GM19238 (cell line): ENCODE measurements at regions not wholly inside any gene's neighbourhood (a gene's known extent, or its start where the extent isn't known, plus 50 kb on each side); places are given as distances from the start of the nearest gene placed in this dataset.

ENCODE experiments used
- DNase-seq: peaks from one replicate; pipeline ENCODE4 v3.0.0; 2011; ENCODE audit warnings: low spot score; ENCODE audit not compliant: insufficient read length

DNA sequence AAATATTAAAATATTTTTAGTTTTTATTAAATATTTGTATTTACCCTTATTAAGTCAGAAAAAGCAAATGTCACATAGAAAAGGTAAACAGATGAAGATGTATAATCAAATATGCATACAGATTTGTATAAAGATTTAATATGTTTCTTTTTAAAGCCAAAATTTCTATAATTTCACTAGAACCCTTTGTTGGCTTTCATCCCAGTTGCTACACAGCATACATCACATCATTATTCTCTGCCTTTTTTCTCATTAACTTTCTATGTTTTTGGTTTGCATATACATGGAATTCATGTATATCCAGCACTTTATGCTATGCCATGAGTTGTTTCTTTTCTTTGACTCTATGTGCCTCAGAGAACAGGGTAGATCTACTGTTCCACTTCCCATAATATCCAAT, 957.9 kb upstream of the ADGRL2 start:
- DNase-seq, result no peak

DNA sequence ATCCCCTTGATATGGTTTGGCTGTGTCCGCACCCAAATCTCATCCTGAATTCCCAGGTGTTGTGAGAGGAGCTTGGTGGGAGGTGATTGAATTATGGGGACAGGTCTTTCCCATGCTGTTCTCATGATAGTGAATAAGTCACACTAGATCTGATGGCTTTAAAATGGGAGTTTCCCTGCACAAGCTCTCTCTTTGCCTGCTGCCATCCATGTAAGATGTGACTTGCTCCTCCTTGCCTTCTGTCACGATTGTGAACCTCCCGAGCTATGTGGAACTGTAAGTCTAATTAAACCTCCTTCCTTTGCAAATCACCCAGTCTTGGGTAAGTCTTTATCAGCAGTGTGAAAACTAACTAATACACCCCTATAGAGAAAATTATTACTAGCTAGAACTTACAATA, 959.5 kb upstream of the ADGRL2 start:
- no peak for DNase-seq

DNA sequence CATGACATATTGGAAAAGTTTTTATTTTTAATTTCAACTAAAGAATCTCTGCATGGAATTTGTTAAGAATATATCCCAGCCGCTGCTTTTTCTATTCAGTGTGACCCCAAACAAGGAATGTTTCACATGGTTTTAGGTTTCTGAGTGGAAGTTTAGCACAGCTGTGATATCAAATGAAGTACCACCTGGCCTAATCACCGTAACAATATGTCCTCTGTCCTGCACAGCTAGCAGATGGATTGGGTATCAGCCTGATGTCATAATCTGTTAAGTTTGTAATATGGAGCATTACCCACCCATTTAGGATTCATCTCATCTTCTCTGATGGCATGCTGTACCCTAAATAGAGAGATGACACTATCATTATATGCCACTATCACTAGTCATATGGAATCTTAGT, 963.7 kb upstream of the ADGRL2 start:
- no peak for DNase-seq

DNA sequence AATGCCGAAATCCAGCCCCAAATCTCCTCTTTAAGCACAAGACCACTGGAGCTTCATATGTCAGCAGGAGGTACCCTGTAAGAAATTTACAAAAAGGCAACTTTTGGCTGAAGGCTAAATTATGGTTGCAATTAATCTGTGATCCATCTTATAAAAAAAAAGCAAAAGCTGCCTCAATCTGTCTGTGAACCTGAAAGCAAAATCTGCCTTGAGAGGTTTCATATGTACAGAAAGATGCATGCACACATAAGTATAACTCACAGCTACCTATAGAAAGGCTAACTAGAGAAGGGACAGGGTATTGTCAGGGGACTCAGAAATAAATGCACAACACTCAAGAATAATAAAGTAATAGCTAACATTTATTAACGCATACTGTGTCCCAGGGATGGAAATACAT, 964.2 kb upstream of the ADGRL2 start:
- DNase-seq, result no peak

DNA sequence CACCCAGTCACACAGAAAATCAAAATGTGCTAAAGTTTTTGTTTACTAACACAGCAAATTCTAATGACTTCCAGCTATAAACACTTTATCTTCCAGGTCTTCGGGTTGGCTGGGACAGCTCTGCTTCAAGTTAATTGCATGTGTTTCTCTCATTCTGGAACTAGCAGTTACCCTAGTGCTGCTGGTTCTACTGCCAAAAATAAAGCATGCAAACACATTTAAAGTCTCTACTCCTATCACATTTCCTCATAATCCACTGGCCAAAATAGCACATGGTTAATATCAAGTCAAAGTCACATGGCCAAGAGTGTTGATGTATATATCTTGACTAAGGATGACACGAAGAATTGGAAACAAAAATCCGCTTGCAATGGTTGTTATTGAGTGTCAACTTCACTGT, 973.1 kb upstream of the ADGRL2 start:
- DNase-seq, result no peak

DNA sequence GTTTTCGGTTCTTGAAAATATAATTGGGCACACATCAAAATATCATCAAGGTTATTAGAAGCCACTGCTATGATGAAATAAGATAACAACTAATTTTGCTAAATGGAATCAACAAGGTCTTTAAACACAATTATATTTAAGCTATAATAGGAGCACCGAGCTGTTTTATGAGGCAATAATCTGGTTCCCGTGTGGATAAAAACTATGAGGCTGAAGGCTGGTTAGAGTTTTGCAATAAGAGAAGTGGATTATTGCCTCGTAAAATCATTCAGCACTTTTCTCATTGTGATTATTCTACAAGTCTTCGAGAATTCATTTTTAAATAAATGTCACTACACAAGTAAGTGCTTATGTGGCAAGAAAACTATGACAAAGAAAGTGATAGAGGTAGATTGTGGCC, 975.7 kb upstream of the ADGRL2 start:
- DNase-seq, result no peak

DNA sequence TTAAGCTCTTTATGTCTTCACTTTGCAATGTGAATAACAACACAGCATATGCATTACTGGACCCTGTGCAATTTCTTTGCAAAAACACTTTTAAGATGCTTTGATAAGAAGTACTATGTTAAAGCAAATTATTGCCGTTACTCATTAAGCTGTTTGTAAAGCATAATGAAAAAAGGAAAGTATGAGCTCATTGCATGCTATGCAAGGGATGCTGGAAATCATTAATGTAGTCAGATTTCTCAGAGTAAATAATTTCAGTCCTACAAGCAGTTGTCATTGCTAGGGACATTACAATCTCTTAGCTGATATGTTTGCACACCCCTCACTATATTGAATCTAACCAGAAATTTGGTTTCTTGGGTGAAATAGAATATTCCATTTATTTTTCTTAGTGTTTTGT, 982.5 kb upstream of the ADGRL2 start:
- DNase-seq, result no peak

DNA sequence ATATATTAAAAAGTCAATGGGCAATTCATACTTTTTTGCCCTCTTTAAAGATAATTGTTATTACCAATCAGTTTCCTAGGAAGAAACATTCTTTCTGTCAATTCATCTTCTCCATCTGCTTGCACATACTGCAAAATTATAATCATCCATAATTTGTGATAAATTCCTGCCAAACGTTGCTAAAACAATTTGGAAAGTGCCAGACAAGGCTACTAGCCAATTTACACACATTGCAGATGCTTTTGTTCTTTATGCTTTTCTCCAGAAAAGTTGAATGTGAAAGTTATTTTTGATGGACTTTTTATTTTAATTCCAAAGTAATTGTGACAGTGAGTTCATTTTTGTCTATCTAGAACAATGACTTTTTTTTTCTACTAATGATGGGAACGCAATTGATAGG, 992.8 kb upstream of the ADGRL2 start:
- no peak for DNase-seq

DNA sequence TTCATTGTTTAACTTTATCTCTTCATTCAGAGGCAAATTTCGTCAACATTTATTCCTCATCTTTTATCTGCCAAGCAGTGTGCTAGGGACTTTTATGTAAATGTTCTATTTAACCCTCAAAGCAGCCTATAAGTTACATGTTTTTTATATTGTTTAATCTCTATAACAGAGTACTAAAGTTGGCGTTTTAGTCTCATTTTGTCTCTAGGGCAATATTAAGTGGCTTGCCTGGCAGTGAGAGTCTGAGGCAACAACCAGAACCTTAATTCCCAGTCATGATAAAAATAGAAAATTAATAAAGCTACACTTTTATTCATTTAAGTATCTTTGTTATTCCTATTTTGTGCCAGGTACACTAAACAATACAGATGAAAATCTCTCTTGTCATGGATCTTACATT, 994.3 kb upstream of the ADGRL2 start:
- no peak for DNase-seq

DNA sequence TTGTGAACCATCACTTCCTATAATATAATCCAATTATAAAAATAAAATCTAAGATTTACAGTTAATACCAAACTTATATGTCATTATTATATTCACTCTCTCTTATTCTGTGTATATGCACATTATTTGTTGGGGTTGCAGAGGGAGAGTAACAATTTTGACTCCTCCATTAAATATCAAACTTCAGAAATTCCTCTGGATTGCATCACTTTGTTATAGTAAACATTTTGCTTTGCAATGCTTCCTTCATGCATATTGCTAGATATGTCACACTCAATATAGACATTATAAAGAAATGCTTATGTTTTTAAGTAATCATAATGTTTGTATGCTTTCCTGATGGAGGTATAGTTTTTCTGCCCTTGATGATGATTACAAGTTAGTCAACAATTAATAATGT, 999.0 kb upstream of the ADGRL2 start:
- DNase-seq, result no peak

DNA sequence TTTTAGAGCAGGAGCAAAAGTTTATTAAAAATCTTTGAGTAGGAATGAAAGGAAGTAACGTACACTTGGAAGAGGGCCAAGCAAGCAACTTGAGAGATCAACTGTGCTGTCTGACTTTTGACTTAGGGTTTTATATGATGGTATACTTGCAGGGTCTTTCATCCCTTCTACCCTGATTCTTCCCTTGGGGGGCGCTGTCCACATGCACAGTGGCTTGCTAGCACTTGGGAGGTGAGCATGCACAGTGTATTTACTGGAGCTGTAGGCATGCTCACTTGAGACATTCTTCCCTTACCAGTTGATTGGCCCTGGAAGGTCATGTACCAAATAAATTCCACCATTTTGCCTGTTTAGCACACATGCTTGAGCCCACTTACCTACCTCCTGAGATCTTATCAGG, 1001.3 kb upstream of the ADGRL2 start:
- no peak for DNase-seq

DNA sequence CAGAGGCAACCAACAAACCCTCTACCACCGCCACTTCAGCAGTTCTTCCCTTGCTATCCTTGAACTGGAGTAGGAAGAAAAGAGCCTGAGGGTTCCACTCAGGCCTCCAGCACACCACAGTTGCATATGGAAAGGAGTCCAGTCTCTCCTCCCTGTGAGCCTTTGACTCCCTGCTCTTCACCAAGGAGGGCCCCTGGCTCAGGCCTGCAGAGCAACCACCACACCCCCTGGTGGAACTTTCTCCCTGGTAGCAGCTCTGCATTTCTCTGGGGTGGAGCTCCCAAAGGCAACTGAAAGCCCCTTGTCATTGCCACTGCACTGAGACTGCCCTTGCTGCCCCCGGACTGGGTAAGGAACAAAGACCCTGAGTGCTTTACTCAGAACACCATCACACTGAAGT, 1021.5 kb upstream of the ADGRL2 start:
- DNase-seq, result no peak

DNA sequence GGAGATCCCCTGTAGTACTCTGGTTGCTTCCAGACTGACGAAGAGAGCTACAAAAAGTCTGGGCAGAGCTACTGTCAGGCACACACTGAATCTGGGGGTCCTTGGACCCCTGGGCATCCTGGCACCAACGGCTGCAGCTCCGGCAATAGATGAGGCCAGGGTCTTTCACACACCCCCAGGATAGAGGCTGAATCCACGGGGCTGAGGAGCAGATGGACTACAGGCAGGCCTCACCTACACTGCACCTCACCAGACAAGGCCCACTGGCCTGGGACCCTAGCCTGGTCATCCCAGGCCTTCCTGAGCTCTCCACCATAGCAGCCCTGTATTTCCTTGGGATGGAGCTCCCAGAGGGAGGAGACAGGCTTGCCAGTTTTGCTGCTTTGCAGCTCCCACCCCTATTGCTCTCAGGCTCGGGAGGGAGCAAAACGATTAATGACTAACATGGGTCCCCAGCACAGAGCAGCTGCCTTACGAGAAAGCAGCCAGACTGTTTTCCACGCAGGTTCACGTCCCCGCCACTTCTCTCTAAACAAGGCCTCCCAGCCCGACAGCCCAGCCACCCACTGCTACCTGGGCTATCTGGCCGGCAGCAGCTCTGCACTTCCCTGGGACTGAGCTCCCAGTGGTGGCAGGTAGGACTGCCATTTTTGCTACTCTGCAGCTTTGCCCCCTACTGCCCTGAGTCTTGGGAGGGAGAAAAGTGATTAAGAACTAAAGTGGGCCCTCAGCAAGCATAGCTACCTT, 1022.5 kb upstream of the ADGRL2 start:
- no peak for DNase-seq

DNA sequence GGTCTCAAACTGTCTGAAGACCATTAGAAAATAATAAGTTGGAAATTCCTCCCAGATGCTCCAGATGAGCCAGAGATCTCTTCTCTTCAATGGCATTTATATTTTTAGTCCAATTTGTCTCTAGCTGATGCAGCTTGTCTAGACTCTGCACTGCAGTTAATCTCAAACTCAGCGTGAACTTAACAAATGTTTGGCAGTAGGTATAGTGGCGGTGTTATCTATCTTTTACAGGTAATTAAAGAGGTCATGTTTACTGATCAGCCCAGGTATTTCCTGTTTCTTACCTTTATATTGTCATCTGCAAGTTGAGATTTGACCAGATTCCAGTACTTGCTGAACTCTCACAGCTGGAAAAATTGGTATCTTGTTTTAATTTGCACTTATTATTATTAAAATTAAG, 1024.5 kb upstream of the ADGRL2 start:
- DNase-seq, result no peak

DNA sequence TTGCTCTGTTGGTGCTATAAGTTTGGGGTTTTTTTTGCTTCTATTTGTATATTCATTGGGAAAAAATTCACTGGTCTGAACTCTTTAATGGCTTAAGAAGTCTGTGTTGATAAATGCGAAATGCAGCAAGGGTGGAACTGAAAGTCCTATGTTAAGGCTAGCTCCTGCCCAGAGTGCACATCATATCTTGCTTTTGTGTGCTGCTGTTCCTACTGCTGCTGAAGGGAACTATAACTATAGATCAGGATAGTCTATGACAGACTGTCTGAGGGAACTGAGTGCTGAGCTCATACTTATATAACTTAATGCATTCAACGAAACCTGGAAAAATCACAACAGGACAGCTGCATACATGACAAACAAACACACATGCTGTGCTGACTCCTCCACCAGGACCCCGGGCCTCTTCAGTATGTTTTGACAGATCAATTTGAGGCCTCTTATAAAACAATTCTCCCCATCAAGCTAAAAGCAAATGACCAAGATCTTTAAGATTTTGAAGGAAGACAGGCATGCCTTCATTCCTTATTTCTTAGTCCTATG, 1031.5 kb upstream of the ADGRL2 start:
- no peak for DNase-seq

DNA sequence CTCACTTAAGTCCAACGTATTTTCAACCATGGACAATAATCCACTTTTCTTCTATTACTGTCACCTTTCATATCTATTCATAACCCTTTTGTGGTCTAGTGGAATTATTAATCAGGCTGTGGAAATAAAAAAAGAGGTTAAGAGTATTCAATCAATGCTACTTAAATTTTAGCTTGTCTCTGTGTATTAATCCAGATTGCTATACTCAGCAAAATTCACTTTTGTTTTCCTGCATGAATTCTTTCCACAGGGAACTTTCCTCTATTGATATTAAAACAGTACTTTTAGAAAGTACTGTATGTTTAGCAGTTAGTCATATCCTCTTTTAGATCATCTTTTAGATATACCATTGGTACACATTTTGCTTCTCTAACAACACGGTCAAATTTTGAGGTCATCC, 1033.0 kb upstream of the ADGRL2 start:
- DNase-seq, result no peak

DNA sequence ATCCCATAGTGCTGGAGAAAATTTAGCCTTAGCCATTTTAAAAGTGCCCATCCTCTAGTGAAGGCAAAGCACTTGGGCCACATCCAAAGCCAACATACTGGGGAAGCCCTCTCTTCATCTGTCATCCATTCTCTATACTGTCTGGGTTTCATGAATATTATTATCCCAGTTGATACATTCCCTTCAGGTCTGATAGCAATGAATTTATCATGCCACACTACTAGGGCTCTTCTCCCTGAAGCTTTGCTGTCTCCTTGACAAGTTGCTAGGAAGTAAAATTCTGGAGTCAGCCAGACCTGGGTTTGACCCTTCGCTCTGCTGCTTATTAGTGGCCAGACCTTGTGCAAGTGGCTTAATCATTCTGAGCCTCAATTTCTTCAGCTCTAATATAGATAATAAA, 1041.4 kb upstream of the ADGRL2 start:
- DNase-seq, result no peak

DNA sequence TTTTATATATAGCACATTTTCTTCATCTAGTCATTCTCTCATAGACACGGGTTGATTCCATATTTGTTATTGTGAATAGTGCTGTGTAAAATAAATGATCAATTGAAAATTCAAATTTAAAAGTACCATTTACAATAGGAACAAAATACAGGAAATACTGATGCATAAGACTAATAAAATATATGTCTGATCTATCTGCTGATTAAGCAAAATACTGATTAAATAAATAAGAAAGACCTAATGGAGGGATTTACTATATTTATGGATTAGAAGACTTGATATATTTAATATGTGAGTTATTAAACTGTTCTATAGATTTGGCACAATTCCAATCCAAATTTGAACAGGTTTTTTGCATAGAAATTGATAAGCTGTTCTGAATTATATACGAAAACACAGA, 1044.8 kb upstream of the ADGRL2 start:
- no peak for DNase-seq

DNA sequence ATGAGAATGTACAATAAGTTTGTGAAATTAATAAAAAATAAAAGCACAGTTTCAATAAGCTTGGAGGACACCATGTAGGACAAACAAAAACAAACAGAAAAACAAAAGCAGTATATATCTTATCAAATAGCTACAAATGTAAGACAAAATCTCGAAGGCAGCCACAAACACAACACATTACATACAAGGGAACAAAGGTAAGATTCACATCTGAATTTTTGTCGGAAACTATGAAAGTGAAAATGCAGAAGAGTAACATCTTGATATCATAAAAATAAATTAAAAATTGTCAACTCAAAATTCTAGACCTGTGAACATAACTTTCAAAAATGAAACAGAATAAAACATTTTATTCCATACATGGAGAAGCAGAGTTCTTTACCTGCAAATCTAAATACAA, 1049.5 kb upstream of the ADGRL2 start:
- no peak for DNase-seq

DNA sequence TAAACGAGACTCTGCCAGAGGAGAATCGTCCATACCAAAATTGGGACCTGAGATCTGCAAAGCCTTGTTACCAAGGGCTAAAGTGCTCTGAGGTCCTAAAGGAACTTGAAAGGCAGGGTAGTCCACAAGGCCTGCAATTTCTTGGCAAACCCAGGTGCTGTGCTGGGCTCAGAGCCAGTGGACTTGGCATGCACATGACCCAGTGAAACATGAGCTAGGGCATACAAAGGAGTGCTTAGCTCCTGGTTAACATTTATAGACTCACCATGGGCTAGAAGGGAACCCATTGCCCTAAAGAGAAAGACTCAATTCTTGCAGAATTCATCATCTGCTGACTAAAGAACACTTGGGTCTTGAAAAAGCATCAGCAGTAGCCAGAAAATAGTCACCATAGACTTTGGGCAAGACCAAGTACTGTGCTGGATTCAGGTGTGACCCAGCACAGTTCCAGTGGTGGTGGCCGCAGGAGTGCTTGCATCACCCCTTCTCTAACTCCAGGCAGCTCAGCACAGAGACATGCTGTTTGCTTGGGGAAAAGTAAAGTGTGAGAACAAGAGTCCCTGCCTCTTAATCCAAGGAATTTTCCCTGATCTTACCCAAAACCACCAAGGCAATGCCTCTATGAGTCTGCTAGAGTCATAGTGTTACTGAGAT, 1069.4 kb upstream of the ADGRL2 start:
- DNase-seq, result no peak

DNA sequence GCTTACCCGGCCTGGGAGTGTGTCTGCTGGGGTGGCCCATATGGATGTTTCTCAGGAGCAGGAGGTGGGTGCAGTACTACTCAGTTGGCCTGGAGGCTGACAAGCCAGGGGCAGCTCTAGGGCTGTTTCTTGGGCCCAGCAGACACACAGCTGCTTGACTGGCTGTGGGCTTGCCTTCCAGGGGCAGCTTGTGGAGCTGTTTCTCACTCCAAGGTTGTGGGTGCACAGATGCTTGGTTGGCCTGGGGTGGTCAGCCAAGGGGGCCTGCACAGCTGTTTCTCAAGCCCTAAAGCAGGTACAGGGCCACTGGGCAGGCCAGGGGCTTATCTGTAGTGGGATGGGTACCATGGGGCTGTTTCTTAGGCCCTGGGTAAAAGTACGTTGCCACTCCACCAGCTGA, 1078.1 kb upstream of the ADGRL2 start:
- no peak for DNase-seq

DNA sequence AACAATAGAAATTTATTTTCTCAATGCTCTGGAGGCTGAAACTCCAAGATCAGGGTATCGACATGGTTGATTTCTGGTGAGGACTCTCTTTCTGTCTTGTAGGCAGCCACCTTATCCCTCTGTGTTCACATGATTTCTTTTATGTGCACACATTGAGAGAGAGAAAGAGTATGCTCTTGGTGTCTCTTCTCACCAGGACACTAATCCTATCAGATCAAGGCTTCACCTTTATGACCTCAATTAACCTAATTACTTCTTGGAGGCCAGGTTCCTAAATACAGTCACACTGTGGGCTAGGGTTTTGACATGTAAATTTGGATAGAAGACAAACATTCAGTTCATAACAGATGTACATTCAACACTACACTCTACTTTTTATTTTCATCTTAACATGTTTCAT, 1094.2 kb upstream of the ADGRL2 start:
- no peak for DNase-seq

DNA sequence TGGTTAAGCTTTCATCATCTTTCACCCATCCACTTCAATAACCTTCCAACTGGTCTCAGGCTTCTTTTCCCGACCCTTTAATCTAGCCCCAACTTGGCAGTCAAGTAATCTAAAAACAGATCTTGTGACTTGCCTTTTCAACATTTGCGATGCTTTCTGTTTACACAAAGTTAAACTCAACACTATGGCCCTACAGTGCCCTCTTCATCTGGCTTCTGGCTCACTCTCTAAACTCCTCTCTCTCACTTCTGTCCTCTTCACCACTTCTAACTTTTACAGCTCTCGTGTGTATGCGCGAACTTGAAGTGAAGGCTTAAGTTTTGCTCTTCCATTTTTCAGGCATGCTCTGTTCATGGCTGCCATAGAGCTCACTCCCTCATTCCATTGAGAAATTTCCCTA, 1122.3 kb upstream of the ADGRL2 start:
- DNase-seq, result no peak
